Lower lobe of right lung (tissue), 2 donors: ENCODE measurements at regions not wholly inside any gene's neighbourhood (a gene's known extent, or its start where the extent isn't known, plus 50 kb on each side); places are given as distances from the start of the nearest gene placed in this dataset.
A peak's percentile ranks its signal among the peaks of the same experiment; 100 is the strongest.

ENCODE experiments used
- ATAC-seq, 2 donors: fragments of 200-7000 bp; cut with Tn5 transposase; one replicate each; pipeline ENCODE4 v1.9.1; 2020 to 2022; ENCODE audit warnings: mild to moderate bottlenecking in 2 of 2, moderate library complexity in 2 of 2
- DNase-seq: peaks from one replicate; pipeline ENCODE4 v3.0.0-alpha.2; 2020
- H3K27ac ChIP-seq: fragments of 200-600 bp; one replicate; pipeline ENCODE4 v1.8.0; 2022
- H3K27me3 ChIP-seq: fragments of 200-600 bp; one replicate; pipeline ENCODE4 v1.8.0; 2022; ENCODE audit warnings: low read depth
- H3K36me3 ChIP-seq: fragments of 200-600 bp; one replicate; pipeline ENCODE4 v1.8.0; 2022; ENCODE audit warnings: mild to moderate bottlenecking
- H3K4me1 ChIP-seq: fragments of 200-600 bp; one replicate; pipeline ENCODE4 v1.8.0; 2022
- H3K4me3 ChIP-seq: fragments of 200-600 bp; one replicate; pipeline ENCODE4 v1.8.0; 2022; ENCODE audit warnings: mild to moderate bottlenecking
- H3K9me3 ChIP-seq: fragments of 200-600 bp; one replicate; pipeline ENCODE4 v1.8.0; 2022
- intact Hi-C: fragments of 100-400 bp; cut with DNase I; formaldehyde crosslinking; loops from one replicate; pipeline ENCODE4 v1.11.0; 2022
- TF ChIP-seq, protein P1 (sequence below): fragments of 200-600 bp; IDR thresholded peaks from one replicate; pipeline ENCODE4 v1.8.0; 2022; ENCODE audit warnings: antibody characterized with exemption, mild to moderate bottlenecking
- donor health status: DM: no; HTN: yes; CAD: no; lungs with severe emphysema.

DNA sequence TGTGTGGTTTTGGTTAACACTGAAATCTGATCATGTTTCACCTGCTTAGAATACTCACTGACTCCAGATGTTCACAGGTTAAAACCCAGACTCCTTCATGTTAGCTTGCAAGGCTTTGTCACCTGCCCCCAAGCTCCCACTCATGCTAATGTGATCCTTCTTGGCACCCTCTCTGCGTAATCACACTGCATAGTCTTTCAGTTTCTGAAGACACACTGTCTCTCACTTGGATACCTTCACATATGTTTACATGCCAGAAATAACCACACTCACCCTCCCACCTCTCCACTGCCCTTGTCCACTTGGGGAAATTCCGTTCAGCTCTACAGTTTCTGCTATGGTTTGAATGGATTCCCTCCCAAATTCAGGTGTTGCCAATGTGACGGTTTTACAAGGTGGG lies 234.7 kb upstream of the SASH1 start:
- Histone ChIP-seq H3K27ac (no peak overlapping the region), H3K4me1 (peaks cover 8% of the 10 kb centered on the region), H3K36me3 (no peaks in the 10 kb centered on the region), H3K27me3 (no peaks in the 10 kb centered on the region), H3K9me3 (no peaks in the 10 kb centered on the region), H3K4me3 (no peak overlapping the region)
- DNase-seq (no peak), ATAC-seq (peak; percentile 42 to 46)
- intact Hi-C loops, result no loop called here
- TF ChIP-seq, protein P1, sequence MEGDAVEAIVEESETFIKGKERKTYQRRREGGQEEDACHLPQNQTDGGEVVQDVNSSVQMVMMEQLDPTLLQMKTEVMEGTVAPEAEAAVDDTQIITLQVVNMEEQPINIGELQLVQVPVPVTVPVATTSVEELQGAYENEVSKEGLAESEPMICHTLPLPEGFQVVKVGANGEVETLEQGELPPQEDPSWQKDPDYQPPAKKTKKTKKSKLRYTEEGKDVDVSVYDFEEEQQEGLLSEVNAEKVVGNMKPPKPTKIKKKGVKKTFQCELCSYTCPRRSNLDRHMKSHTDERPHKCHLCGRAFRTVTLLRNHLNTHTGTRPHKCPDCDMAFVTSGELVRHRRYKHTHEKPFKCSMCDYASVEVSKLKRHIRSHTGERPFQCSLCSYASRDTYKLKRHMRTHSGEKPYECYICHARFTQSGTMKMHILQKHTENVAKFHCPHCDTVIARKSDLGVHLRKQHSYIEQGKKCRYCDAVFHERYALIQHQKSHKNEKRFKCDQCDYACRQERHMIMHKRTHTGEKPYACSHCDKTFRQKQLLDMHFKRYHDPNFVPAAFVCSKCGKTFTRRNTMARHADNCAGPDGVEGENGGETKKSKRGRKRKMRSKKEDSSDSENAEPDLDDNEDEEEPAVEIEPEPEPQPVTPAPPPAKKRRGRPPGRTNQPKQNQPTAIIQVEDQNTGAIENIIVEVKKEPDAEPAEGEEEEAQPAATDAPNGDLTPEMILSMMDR, result no peak

DNA sequence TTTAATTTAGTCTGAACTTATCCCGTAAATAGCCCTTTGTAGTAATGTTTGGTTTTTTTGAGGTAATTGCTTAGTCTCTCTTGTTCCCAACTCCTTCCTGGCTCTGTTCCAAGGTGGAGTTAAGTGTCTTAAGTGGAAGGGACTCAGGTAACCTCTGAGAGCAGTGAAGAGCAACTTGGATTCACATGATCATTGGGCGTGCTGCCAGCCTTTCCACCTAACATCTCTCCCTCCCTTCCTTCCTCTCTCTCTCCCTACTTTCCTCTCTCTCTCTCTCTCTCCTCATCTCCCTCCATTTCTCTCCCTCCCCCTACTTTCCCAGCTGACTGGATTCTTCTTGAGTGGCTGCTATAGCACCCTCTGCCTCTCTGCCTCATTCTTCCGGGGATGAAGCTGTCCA lies 232.9 kb upstream of the SASH1 start:
- H3K27ac ChIP-seq, result no peak overlapping the region
- no peaks in the 10 kb centered on the region for H3K27me3 ChIP-seq
- H3K36me3 ChIP-seq, result no peaks in the 10 kb centered on the region
- TF ChIP-seq, protein P1, result no peak
- ATAC-seq, result peak; percentile 52 to 63
- DNase-seq, result peak; percentile 72
- no peaks in the 10 kb centered on the region for H3K9me3 ChIP-seq
- intact Hi-C loops, result no loop called here
- no peak overlapping the region for H3K4me3 ChIP-seq
- peaks cover 8% of the 10 kb centered on the region for H3K4me1 ChIP-seq

DNA sequence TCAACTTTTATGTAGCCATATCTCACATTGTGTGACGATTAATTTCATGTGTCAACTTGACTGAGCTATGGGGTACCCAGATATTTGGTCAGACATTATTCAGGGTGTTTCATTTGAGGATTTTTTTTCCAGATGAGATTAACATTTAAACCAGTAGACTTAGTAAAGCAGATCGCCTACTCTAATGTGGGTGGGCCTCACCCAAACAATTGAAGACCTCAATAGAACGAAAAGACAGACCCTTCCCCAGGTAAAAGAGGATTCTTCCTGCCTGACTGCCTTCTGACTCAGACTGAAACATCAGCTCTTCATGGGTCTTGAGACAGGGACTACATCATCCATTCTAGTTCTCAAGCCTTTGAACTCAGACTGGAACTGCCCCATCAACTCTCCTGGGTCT lies 231.7 kb upstream of the SASH1 start:
- Histone ChIP-seq H3K4me3 (no peak overlapping the region), H3K36me3 (no peaks in the 10 kb centered on the region), H3K27ac (no peak overlapping the region), H3K9me3 (no peaks in the 10 kb centered on the region), H3K4me1 (peaks cover 8% of the 10 kb centered on the region), H3K27me3 (no peaks in the 10 kb centered on the region)
- ATAC-seq (no peak), DNase-seq (no peak)
- intact Hi-C loops, result no loop called here
- TF ChIP-seq, protein P1, result no peak

DNA sequence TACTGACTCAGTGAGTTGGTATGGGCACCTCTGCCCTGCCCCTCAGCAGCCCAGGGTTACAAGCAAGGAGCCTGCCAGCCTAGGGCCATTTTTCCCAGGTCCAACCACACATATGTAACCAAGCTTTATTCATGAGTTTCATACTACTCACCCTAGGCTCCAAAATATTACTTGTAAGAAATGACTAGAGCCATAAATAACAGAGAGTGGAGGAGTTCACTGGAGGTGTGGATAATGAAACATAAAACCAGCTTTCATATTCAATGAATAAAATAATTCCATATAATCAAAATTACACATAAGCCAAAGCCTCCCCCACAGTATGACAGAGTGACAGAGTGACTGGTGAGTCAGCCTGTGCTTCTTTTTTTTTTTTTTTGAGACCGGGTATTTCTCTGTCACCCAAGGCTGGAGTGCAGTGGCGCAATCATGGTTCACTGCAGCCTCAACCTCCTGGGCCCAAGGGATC lies 229.8 kb upstream of the SASH1 start:
- Histone ChIP-seq H3K4me1 (peaks cover 8% of the 10 kb centered on the region), H3K9me3 (no peaks in the 10 kb centered on the region), H3K27me3 (no peaks in the 10 kb centered on the region), H3K4me3 (no peak overlapping the region), H3K27ac (no peak overlapping the region), H3K36me3 (no peaks in the 10 kb centered on the region)
- DNase-seq (no peak), ATAC-seq (peak in 1 of 2 donors; percentile 33)
- intact Hi-C loops, result no loop called here
- TF ChIP-seq, protein P1, result no peak

DNA sequence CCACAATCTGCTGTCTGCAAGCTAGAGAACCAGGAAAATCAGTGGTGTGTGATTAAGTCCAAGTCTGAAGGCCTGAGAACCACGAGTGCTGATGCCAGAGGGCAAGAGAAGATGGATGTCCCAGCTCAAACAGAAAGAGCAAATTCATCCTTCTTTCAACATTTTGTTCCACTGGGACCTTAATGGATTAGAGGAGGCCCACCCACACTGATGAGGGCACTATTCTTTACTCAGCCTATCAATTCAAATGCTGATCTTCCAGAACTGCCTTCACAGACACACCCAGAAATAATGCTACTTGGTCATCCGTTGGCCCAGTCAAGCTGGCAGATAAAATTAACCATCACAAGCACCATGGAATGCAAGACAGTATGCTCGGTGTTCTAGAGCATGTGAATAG lies 226.6 kb upstream of the SASH1 start:
- Histone ChIP-seq H3K27ac (no peak overlapping the region), H3K36me3 (no peaks in the 10 kb centered on the region), H3K9me3 (no peaks in the 10 kb centered on the region), H3K4me3 (no peak overlapping the region), H3K27me3 (no peaks in the 10 kb centered on the region), H3K4me1 (no peaks in the 10 kb centered on the region)
- DNase-seq (no peak), ATAC-seq (no peak)
- intact Hi-C loops, result no loop called here
- TF ChIP-seq, protein P1, result no peak

DNA sequence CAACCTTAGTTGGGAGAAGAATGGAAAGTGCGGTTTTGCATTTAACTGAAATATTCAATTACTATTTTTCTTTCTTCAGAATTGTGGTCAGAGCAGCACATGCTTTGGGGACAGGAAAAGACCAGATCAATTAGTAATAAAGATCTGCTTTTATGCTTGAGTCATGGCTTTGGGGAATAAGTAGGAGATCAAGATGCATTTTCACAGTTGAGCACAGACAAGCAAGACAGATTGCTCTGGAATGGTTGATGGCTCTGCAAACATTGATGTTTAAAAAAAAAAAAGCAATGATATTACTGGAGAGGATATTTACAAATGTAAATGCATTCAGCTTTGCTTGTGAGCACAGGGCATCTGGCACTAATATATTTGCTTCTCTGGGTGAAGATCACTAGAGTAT lies 224.4 kb upstream of the SASH1 start:
- Histone ChIP-seq H3K27me3 (no peaks in the 10 kb centered on the region), H3K4me3 (no peak overlapping the region), H3K36me3 (no peaks in the 10 kb centered on the region), H3K9me3 (no peaks in the 10 kb centered on the region), H3K4me1 (no peaks in the 10 kb centered on the region), H3K27ac (no peak overlapping the region)
- ATAC-seq, result no peak
- intact Hi-C loops, result no loop called here
- TF ChIP-seq, protein P1, result no peak
- DNase-seq, result no peak
